Neural cell (in vitro differentiated cells): ENCODE measurements at regions not wholly inside any gene's neighbourhood (a gene's known extent, or its start where the extent isn't known, plus 50 kb on each side); places are given as distances from the start of the nearest gene placed in this dataset.
A peak's percentile ranks its signal among the peaks of the same experiment; 100 is the strongest.

Experiments
- H2AFZ ChIP-seq: fragments of 200-600, 300-800 bp; sonication (generic), shearing (Covaris generic); 2 replicates; pipeline ENCODE4 v1.6.0; 2014; ENCODE audit warnings: low read depth, mild to moderate bottlenecking, antibody characterized with exemption, low read length, moderate library complexity
- H3F3A ChIP-seq: fragments of 200-600 bp; shearing (Covaris generic); 2 replicates; pipeline ENCODE4 v1.6.1; 2016; ENCODE audit warnings: mild to moderate bottlenecking, moderate library complexity, mixed read lengths, antibody characterized with exemption, low read length; ENCODE audit not compliant: insufficient read depth, poor library complexity, severe bottlenecking
- H3K27ac ChIP-seq: fragments of 200-600, 300-800 bp; sonication (generic), shearing (Covaris generic); 2 replicates; pipeline ENCODE4 v1.5.1; 2014; ENCODE audit warnings: mild to moderate bottlenecking, low read length, moderate library complexity
- H3K27me3 ChIP-seq: fragments of 300-800, 200-600 bp; sonication (generic), shearing (Covaris generic); 2 replicates; pipeline ENCODE4 v1.6.0; 2014; ENCODE audit warnings: mild to moderate bottlenecking, low read depth, low read length, moderate library complexity; ENCODE audit not compliant: insufficient read depth
- H3K36me3 ChIP-seq: fragments of 300-800, 200-600 bp; sonication (generic), shearing (Covaris generic); 2 replicates; pipeline ENCODE4 v1.5.1; 2014; ENCODE audit warnings: mild to moderate bottlenecking, antibody characterized with exemption, low read length, moderate library complexity; ENCODE audit not compliant: insufficient read depth
- H3K4me2 ChIP-seq: fragments of 300-800, 200-600 bp; sonication (generic), shearing (Covaris generic); 2 replicates; pipeline ENCODE4 v1.6.0; 2014; ENCODE audit warnings: mild to moderate bottlenecking, low read length
- H3K4me3 ChIP-seq: fragments of 300-800, 200-600 bp; sonication (generic), shearing (Covaris generic); 2 replicates; pipeline ENCODE4 v1.5.1; 2014; ENCODE audit warnings: mild to moderate bottlenecking, low read length, moderate library complexity
- H3K79me2 ChIP-seq: fragments of 200-600 bp; shearing (Covaris generic); replicated peaks from 2 replicates; pipeline ENCODE4 v1.6.0; 2014; ENCODE audit warnings: mild to moderate bottlenecking, low read length, moderate library complexity; ENCODE audit not compliant: insufficient read depth
- H3K9ac ChIP-seq: fragments of 300-800, 200-600 bp; sonication (generic), shearing (Covaris generic); 2 replicates; pipeline ENCODE4 v1.6.1; 2016; ENCODE audit warnings: mild to moderate bottlenecking, low read length, mixed read lengths
- H3K9me2 ChIP-seq: fragments of 200-600 bp; shearing (Covaris generic); 2 replicates; pipeline ENCODE4 v1.6.1; 2016; ENCODE audit warnings: mild to moderate bottlenecking, low read length, mixed read lengths; ENCODE audit not compliant: insufficient read depth
- H3K9me3 ChIP-seq: fragments of 200-600, 300-800 bp; sonication (generic), shearing (Covaris generic); 2 replicates; pipeline ENCODE4 v1.6.1; 2016; ENCODE audit warnings: mild to moderate bottlenecking, mixed run types, low read length, moderate library complexity, mixed read lengths
- H4K20me1 ChIP-seq: fragments of 200-600 bp; shearing (Covaris generic); 2 replicates; pipeline ENCODE4 v1.6.1; 2016; ENCODE audit warnings: mild to moderate bottlenecking, mixed run types; ENCODE audit not compliant: insufficient read depth
- CTCF ChIP-seq: fragments of 450-650 bp; IDR thresholded peaks from 2 replicates; pipeline ENCODE4 v1.5.1; 2014; ENCODE audit warnings: antibody characterized with exemption, mild to moderate bottlenecking, moderate library complexity; ENCODE audit not compliant: poor library complexity, severe bottlenecking
- EP300 ChIP-seq: fragments of 450-650 bp; conservative IDR thresholded peaks from 2 replicates; pipeline ENCODE4 v1.6.1; 2014; ENCODE audit warnings: antibody characterized with exemption, mild to moderate bottlenecking, moderate library complexity; ENCODE audit not compliant: poor library complexity, severe bottlenecking
- EZH2 ChIP-seq: fragments of 200-600, 300-800 bp; shearing (Covaris generic), sonication (generic); IDR thresholded peaks from 2 replicates; pipeline ENCODE4 v1.6.1; 2014; ENCODE audit warnings: antibody characterized with exemption, low read length, borderline replicate concordance, mild to moderate bottlenecking; ENCODE audit not compliant: insufficient read depth, poor library complexity, severe bottlenecking
- MXI1 ChIP-seq: fragments of 450-650 bp; conservative IDR thresholded peaks from 2 replicates; pipeline ENCODE4 v1.6.1; 2014; ENCODE audit warnings: antibody characterized with exemption, mild to moderate bottlenecking; ENCODE audit not compliant: poor library complexity, severe bottlenecking
- POLR2AphosphoS5 ChIP-seq: IDR thresholded peaks from 2 replicates; pipeline ENCODE4 v1.6.1; 2012
- RAD21 ChIP-seq: fragments of 450-650 bp; conservative IDR thresholded peaks from 2 replicates; pipeline ENCODE4 v1.6.1; 2014; ENCODE audit warnings: antibody characterized with exemption, mild to moderate bottlenecking, moderate library complexity
- REST ChIP-seq: IDR thresholded peaks from 2 replicates; pipeline ENCODE4 v1.6.1; 2012; ENCODE audit warnings: borderline replicate concordance
- SMC3 ChIP-seq: fragments of 450-650 bp; conservative IDR thresholded peaks from 2 replicates; pipeline ENCODE4 v1.6.1; 2014; ENCODE audit warnings: antibody characterized with exemption, mild to moderate bottlenecking, moderate library complexity; ENCODE audit not compliant: poor library complexity
- TAF1 ChIP-seq: IDR thresholded peaks from 2 replicates; pipeline ENCODE4 v1.6.1; 2012; ENCODE audit warnings: low read depth

GRCh38 chrX:16444353-16444752 lies 205.6 kb upstream of the S100G start:
- Histone ChIP-seq H3K4me3 (no peak overlapping the region), H2AFZ (no peak overlapping the region), H3K27ac (no peak overlapping the region)

GRCh38 chrX:16445166-16445752 lies 204.7 kb upstream of the S100G start:
- no peak overlapping the region for H3K4me2 ChIP-seq
- no peak for TF ChIP-seq REST
- TF ChIP-seq SMC3: peak; percentile 79
- TF ChIP-seq CTCF: peak; percentile 73
- no peak for TF ChIP-seq POLR2AphosphoS5
- TF ChIP-seq TAF1: no peak
- no peak for TF ChIP-seq EZH2

More at GRCh38 chrX:16444353-16444752, 205.6 kb upstream of the S100G start:
- H3K36me3 ChIP-seq: no peaks in the 10 kb centered on the region
- no peaks in the 10 kb centered on the region for H3K27me3 ChIP-seq
- no peak for TF ChIP-seq SMC3
- TF ChIP-seq CTCF: no peak
- no peak for TF ChIP-seq REST
- no peak for TF ChIP-seq EP300
- no peak for TF ChIP-seq EZH2
- TF ChIP-seq RAD21: no peak
- TF ChIP-seq MXI1: no peak
- H3K9ac ChIP-seq: no peak overlapping the region
- H3K79me2 ChIP-seq: no peaks in the 10 kb centered on the region
- no peaks in the 10 kb centered on the region for H3F3A ChIP-seq
- no peaks in the 10 kb centered on the region for H3K9me3 ChIP-seq
- H3K9me2 ChIP-seq: no peaks in the 10 kb centered on the region
- no peak overlapping the region for H3K4me2 ChIP-seq
- H4K20me1 ChIP-seq: no peaks in the 10 kb centered on the region

More at GRCh38 chrX:16445166-16445752, 204.7 kb upstream of the S100G start:
- H3K9me3 ChIP-seq: no peaks in the 10 kb centered on the region
- no peaks in the 10 kb centered on the region for H3F3A ChIP-seq
- no peaks in the 10 kb centered on the region for H3K27me3 ChIP-seq
- H3K79me2 ChIP-seq: no peaks in the 10 kb centered on the region
- no peak overlapping the region for H2AFZ ChIP-seq
- no peaks in the 10 kb centered on the region for H4K20me1 ChIP-seq
- no peaks in the 10 kb centered on the region for H3K36me3 ChIP-seq
- H3K9ac ChIP-seq: no peak overlapping the region
- no peaks in the 10 kb centered on the region for H3K9me2 ChIP-seq
- no peak overlapping the region for H3K4me3 ChIP-seq
- no peak overlapping the region for H3K27ac ChIP-seq
